ENCODE measurements at regions not wholly inside any gene's neighbourhood (a gene's known extent, or its start where the extent isn't known, plus 50 kb on each side); places are given as distances from the start of the nearest gene placed in this dataset.

GRCh38 chrX:98523026-98523425, 1639.3 kb downstream of the RPA4 start:
- H3K9me3 Mint-ChIP-seq, result peaks cover 8 to 12% of the 10 kb centered on the region in 2 experiments
- no peak overlapping the region for H3K14ac ChIP-seq (ENCODE audit: insufficient read depth, low read length)
- H3K23ac ChIP-seq (ENCODE audit: insufficient read length, low read depth, low read length), result no peak overlapping the region
- no peaks in the 10 kb centered on the region for H4K20me1 ChIP-seq (ENCODE audit: control insufficient read depth, insufficient read depth, insufficient read length)
- peak overlapping the region; percentile 91 for H2BK20ac ChIP-seq (ENCODE audit: low read depth, low read length, poor library complexity, severe bottlenecking)
- peak overlapping the region; percentile 94 to 96 (median 95) for H3K27ac Mint-ChIP-seq
- no peaks in the 10 kb centered on the region for H3K9me3 ChIP-seq (ENCODE audit: control insufficient read depth, low read depth, low read length)
- peak overlapping the region; percentile 20 for H2BK5ac ChIP-seq (ENCODE audit: insufficient read length, low read length)
- no peak overlapping the region for H2AFZ ChIP-seq (ENCODE audit: low read length)
- H3K18ac ChIP-seq (ENCODE audit: insufficient read length, low read depth, low read length), result no peak overlapping the region
- no peak overlapping the region for H2AK5ac ChIP-seq (ENCODE audit: insufficient read length, low read length)
- no peak overlapping the region for H3T11ph ChIP-seq (ENCODE audit: low read length)
- H3K79me2 ChIP-seq (ENCODE audit: insufficient read depth, low read length), result no peaks in the 10 kb centered on the region
- peaks cover 10% of the 10 kb centered on the region for H3K4me1 ChIP-seq (ENCODE audit: insufficient read depth, low read length)
- no peaks in the 10 kb centered on the region for H3K79me1 ChIP-seq (ENCODE audit: insufficient read depth, low read depth, low read length, poor library complexity, severe bottlenecking)
- no peak overlapping the region for H4K5ac ChIP-seq (ENCODE audit: insufficient read length, low read depth, low read length)
- no peak overlapping the region for H3K4ac ChIP-seq (ENCODE audit: low read depth, low read length)
- H3K27me3 Mint-ChIP-seq (ENCODE audit: low read depth), result no peaks in the 10 kb centered on the region; the same call in 1 of the 2 replicates
- H3K27ac ChIP-seq (ENCODE audit: insufficient read length, low read depth, low read length), result peak overlapping the region; percentile 93
- H4K8ac ChIP-seq (replicated peaks; ENCODE audit: insufficient read length, low read depth, low read length), result no peak overlapping the region
- no peaks in the 10 kb centered on the region for H3K27me3 ChIP-seq (ENCODE audit: insufficient read depth, low read length)
- H3K56ac ChIP-seq (ENCODE audit: insufficient read length, low read depth, low read length), result no peak overlapping the region
- H4K91ac ChIP-seq (ENCODE audit: insufficient read length, low read depth, low read length), result no peak overlapping the region
- no peaks in the 10 kb centered on the region for H3K23me2 ChIP-seq (ENCODE audit: insufficient read length, low read depth, low read length, poor library complexity, severe bottlenecking)
- no CpG with 5 or more reads among the region's 3 CpGs for WGBS (ENCODE audit: extremely low coverage, insufficient read length, low lambda C conversion rate)
- no peak overlapping the region for H3K9ac ChIP-seq (ENCODE audit: extremely low read depth, insufficient read length, low read length)
- peak overlapping the region in 1 of 2 experiments; percentile 45; a peak in 2 of 5 replicates for H3K4me3 Mint-ChIP-seq
- no peak overlapping the region for H2BK120ac ChIP-seq (ENCODE audit: low read depth, low read length, poor library complexity, severe bottlenecking)
- peak; percentile 39 for DNase-seq
- H3K4me1 Mint-ChIP-seq, result peaks cover 51 to 56% of the 10 kb centered on the region in 2 experiments
- no peak overlapping the region for H2BK12ac ChIP-seq (ENCODE audit: insufficient read length, low read depth, low read length)
- no peak overlapping the region for H2BK15ac ChIP-seq (ENCODE audit: low read depth, low read length)
- TF ChIP-seq CTCF (conservative IDR thresholded peaks at IDR 0.05), result no peak
- H3K4me2 ChIP-seq (ENCODE audit: insufficient read depth, insufficient read length, low read length), result no peak overlapping the region
- H3K36me3 Mint-ChIP-seq (ENCODE audit: insufficient read depth in 1 of 3, low read depth in 3 of 3), result peaks cover 10 to 17% (median 13%) of the 10 kb centered on the region in 3 experiments

All from H9 (cell line).